Keratinocyte (primary cell): ENCODE measurements at regions not wholly inside any gene's neighbourhood (a gene's known extent, or its start where the extent isn't known, plus 50 kb on each side); places are given as distances from the start of the nearest gene placed in this dataset.

Source experiments
- DNase-seq: peaks from one replicate; pipeline ENCODE4 v3.0.0-alpha.2; 2011; ENCODE audit warnings: low read depth, missing footprints, low spot score
- FAIRE-seq: peaks from 2 replicates; lab custom pipeline; 2011; peaks lifted over from hg19 to GRCh38; lab: Jason Lieb, UNC
- H2AFZ ChIP-seq: 2 replicates; pipeline ENCODE4 v1.6.0; 2012; ENCODE audit warnings: low read length, control low read depth, inconsistent platforms; ENCODE audit not compliant: control insufficient read depth
- H3K27ac ChIP-seq: 2 replicates; pipeline ENCODE4 v1.5.1; 2011; ENCODE audit warnings: low read length; ENCODE audit not compliant: control insufficient read depth, insufficient read depth
- H3K27me3 ChIP-seq: 3 replicates; pipeline ENCODE4 v1.6.0; 2011; ENCODE audit warnings: low read length; ENCODE audit not compliant: control insufficient read depth, insufficient read depth; ENCODE audit errors: extremely low read depth
- H3K36me3 ChIP-seq, 2 experiments: 2 replicates in 1 of 2; 3 replicates in 1 of 2; pipeline ENCODE4 v1.5.1; 2011; ENCODE audit warnings: low read length in 2 of 2, mild to moderate bottlenecking in 1 of 2; ENCODE audit not compliant: control insufficient read depth in 2 of 2, insufficient read depth in 2 of 2; ENCODE audit errors: extremely low read depth in 1 of 2
- H3K4me1 ChIP-seq: 3 replicates; pipeline ENCODE4 v1.5.1; 2011; ENCODE audit warnings: low read length; ENCODE audit not compliant: control insufficient read depth, insufficient read depth; ENCODE audit errors: extremely low read depth
- H3K4me2 ChIP-seq: 3 replicates; pipeline ENCODE4 v1.6.0; 2011; ENCODE audit warnings: low read depth, low read length; ENCODE audit not compliant: control insufficient read depth, insufficient read depth; ENCODE audit errors: extremely low read depth
- H3K4me3 ChIP-seq, 3 experiments: fragments of 200-600 bp in 1 of 3; sonication (generic) in 1 of 3; 2 replicates in 2 of 3; 3 replicates in 1 of 3; pipeline ENCODE4 v1.5.1; 2011 to 2016; ENCODE audit warnings: low read length in 3 of 3, mild to moderate bottlenecking in 3 of 3, control low read depth in 2 of 3, inconsistent platforms in 1 of 3, low read depth in 1 of 3, mixed read lengths in 1 of 3, mixed run types in 1 of 3, moderate library complexity in 1 of 3; ENCODE audit not compliant: control insufficient read depth in 2 of 3, insufficient read depth in 2 of 3; ENCODE audit errors: extremely low read depth in 1 of 3
- H3K79me2 ChIP-seq: 2 replicates; pipeline ENCODE4 v1.6.0; 2012; ENCODE audit warnings: low read length; ENCODE audit not compliant: control insufficient read depth, insufficient read depth
- H3K9ac ChIP-seq: 3 replicates; pipeline ENCODE4 v1.6.0; 2011; ENCODE audit warnings: low read length; ENCODE audit not compliant: control insufficient read depth, insufficient read depth; ENCODE audit errors: extremely low read depth
- H3K9me1 ChIP-seq: 3 replicates; pipeline ENCODE4 v1.6.0; 2011; ENCODE audit warnings: low read length; ENCODE audit not compliant: control insufficient read depth, insufficient read depth; ENCODE audit errors: extremely low read depth
- H3K9me3 ChIP-seq: 2 replicates; pipeline ENCODE4 v1.5.1; 2012; ENCODE audit warnings: low read depth, low read length; ENCODE audit not compliant: control insufficient read depth
- H4K20me1 ChIP-seq: 3 replicates; pipeline ENCODE4 v1.6.0; 2011; ENCODE audit warnings: low read length; ENCODE audit not compliant: control insufficient read depth, insufficient read depth; ENCODE audit errors: extremely low read depth
- CTCF ChIP-seq, 3 experiments: IDR thresholded peaks in 1 of 3; conservative IDR thresholded peaks in 1 of 3; optimal IDR thresholded peaks in 1 of 3; 2 replicates in 2 of 3; 3 replicates in 1 of 3; pipeline versions ENCODE3 to v1.5.1; 2011; ENCODE audit warnings: low read length in 3 of 3, mild to moderate bottlenecking in 3 of 3, moderate library complexity in 2 of 3, control low read depth in 1 of 3, inconsistent platforms in 1 of 3; ENCODE audit not compliant: insufficient read depth in 2 of 3; ENCODE audit errors: extremely low read depth in 1 of 3
- EZH2 ChIP-seq: IDR thresholded peaks from one replicate; pipeline ENCODE4 v1.6.1; 2012; ENCODE audit warnings: inconsistent platforms, mild to moderate bottlenecking, low read length, moderate library complexity
- dilution Hi-C: fragments of 300-500 bp; cut with MboI; formaldehyde crosslinking; loops from one replicate; pipeline ENCODE4 v1.7.0; 2020; ENCODE audit warnings: low sequenced_read_pairs; ENCODE audit not compliant: extremely low pct_ligation_motif_present

- DNase-seq (no peak), FAIRE-seq (no peak)
- Histone ChIP-seq H3K9me1 (no peaks in the 10 kb centered on the region), H3K9ac (no peak overlapping the region), H2AFZ (no peak overlapping the region), H4K20me1 (no peaks in the 10 kb centered on the region), H3K4me2 (no peak overlapping the region), H3K27ac (no peak overlapping the region), H3K27me3 (no peaks in the 10 kb centered on the region), H3K4me3 (no peak overlapping the region), H3K79me2 (no peaks in the 10 kb centered on the region), H3K36me3 (no peaks in the 10 kb centered on the region), H3K9me3 (no peaks in the 10 kb centered on the region), H3K4me1 (no peaks in the 10 kb centered on the region)
- dilution Hi-C loops: no loop called here
- TF ChIP-seq EZH2 (no peak), CTCF (optimal IDR thresholded peaks at IDR 0.05 in 1 of 3, IDR thresholded peaks at IDR 0.05 in 1 of 3, conservative IDR thresholded peaks at IDR 0.05 in 1 of 3; ENCODE audit: extremely low read depth in 1 of 3, insufficient read depth in 2 of 3, low read length in 3 of 3) (no peak)
Measured at GRCh38 chr6:67887747-67888545, 747.1 kb upstream of the ADGRB3 start.

GRCh38 chr6:67887419-67887746 lies 747.7 kb upstream of the ADGRB3 start:
- no peaks in the 10 kb centered on the region for H4K20me1 ChIP-seq
- H3K4me3 ChIP-seq: no peak overlapping the region

More at GRCh38 chr6:67887419-67887746, 747.7 kb upstream of the ADGRB3 start:
- FAIRE-seq (no peak), DNase-seq (no peak)
- no peaks in the 10 kb centered on the region for H3K4me1 ChIP-seq
- H3K36me3 ChIP-seq: no peaks in the 10 kb centered on the region
- no peak overlapping the region for H3K4me2 ChIP-seq
- H3K27me3 ChIP-seq: no peaks in the 10 kb centered on the region
- H3K9ac ChIP-seq: no peak overlapping the region
- no peaks in the 10 kb centered on the region for H3K79me2 ChIP-seq
- H3K9me1 ChIP-seq: no peaks in the 10 kb centered on the region
- H3K9me3 ChIP-seq: no peaks in the 10 kb centered on the region
- no peak overlapping the region for H3K27ac ChIP-seq
- TF ChIP-seq EZH2 (no peak), CTCF (optimal IDR thresholded peaks at IDR 0.05 in 1 of 3, IDR thresholded peaks at IDR 0.05 in 1 of 3, conservative IDR thresholded peaks at IDR 0.05 in 1 of 3; ENCODE audit: extremely low read depth in 1 of 3, insufficient read depth in 2 of 3, low read length in 3 of 3) (no peak)
- dilution Hi-C loops: no loop called here
- H2AFZ ChIP-seq: no peak overlapping the region
